ENCODE measurements at regions not wholly inside any gene's neighbourhood (a gene's known extent, or its start where the extent isn't known, plus 50 kb on each side); places are given as distances from the start of the nearest gene placed in this dataset.
"Not testable (repeated sequence)": the region's sequence is repeated elsewhere in the genome, so short reads cannot be mapped to it uniquely, and the experiment has no call there.

DNA sequence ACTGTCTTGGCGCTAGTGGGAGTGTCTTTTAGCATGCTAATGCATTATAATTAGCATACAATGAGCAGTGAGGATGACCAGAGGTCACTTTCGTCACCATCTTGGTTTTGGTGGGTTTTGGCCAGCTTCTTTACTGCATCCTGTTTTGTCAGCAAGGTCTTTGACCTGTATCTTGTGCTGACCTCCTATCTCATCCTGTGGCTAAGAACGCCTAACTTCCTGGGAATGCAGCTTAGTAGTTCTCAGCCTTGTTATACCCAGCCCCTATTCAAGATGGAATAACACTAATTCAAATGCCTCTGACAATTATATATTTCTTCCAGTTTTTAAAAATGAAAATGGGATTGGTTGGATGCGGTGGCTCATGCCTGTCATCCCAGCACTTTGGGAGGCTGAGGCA lies 92.0 kb upstream of the TMTC4 start:
- not testable (repeated sequence) for DNase-seq (ENCODE audit: low read depth)

DNA sequence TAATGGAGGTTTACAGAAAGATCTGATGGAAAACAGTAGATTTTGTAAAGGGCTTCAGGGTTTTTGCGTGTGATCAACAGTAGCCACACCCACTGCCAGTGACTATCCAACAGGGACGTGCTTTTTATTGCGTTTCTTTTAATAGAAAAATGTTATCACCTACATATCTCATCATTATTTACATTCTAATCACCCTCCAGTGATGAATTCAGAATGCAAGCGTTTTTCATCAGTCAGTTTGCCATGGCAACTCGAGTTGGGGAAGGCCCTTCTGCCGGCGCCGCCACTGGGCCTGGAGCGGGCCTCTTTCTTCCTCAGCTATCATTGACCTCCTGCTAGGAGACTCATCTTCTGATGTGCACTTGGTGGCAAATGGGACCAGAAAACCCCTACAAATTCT lies 90.3 kb upstream of the TMTC4 start:
- DNase-seq (ENCODE audit: low read depth), result no peak

GRCh38 chr13:100762126-100762525 lies 87.5 kb upstream of the TMTC4 start:
- not testable (repeated sequence) for DNase-seq (ENCODE audit: low read depth)

DNA sequence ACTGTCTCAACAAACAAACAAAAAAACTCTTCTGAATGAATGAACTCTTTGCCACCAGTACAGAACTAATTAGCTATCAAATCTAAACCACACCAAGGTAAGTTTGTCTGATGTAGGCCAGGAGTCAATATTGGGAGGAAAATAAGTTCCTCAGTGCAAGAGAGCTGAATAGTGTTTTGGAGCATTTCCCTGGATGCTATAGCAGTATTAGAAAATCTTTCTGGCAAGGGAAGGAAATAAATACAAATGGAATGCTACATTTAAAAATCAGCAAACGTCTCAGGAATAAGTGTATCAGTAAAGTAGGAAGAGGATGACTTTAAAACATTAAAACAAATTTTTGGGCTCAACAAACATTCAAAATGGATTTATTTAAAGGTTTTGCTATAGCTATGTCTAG lies 81.3 kb upstream of the TMTC4 start:
- no peak for DNase-seq (ENCODE audit: low read depth)

DNA sequence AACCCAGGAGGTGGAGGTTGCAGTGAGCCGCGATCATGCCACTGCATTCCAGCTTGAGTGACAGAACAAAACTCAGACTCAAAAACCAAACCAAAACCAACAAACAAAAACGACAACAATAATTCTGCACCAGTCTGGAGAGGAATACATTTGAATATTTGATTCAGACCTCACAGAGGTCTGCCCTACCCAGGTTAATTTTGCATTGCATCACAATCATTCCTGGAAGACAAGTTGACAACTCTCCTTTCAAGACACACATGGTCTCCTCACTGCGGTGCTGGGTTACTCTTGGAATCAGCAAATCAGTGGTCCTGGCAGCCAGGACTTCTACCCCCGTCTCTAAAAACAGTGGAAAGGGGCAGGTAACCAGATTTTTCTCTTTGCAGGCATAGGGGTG lies 79.9 kb upstream of the TMTC4 start:
- no peak for DNase-seq (ENCODE audit: low read depth)

DNA sequence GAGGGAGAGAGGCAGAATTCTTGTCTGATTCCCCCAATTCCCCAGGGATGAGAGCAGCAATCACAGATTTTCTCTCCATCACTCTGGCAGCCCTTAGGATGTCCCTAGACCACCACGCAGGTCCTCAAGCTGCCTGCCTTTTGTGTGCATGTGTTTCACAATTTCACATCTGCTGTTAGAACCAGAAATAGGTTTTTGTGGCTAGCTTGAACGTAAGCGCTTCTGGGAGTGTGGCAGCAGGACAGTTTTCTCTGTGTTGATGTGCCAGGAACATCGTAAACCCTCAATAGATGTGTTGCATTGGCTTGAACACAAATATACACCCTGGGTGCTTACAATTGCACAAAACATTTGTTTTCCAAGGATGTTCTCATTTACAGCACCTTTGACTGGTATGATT lies 78.8 kb upstream of the TMTC4 start:
- DNase-seq (ENCODE audit: low read depth), result no peak

GRCh38 chr13:100751826-100752225 lies 77.2 kb upstream of the TMTC4 start:
- no peak for DNase-seq (ENCODE audit: low read depth)

- DNase-seq (ENCODE audit: low read depth), result no peak
Observed at GRCh38 chr13:100746953-100747683, 72.5 kb upstream of the TMTC4 start.

GRCh38 chr13:100738176-100738855 lies 63.7 kb upstream of the TMTC4 start:
- DNase-seq (ENCODE audit: low read depth), result no peak

GRCh38 chr13:100735494-100735893 lies 60.9 kb upstream of the TMTC4 start:
- DNase-seq (ENCODE audit: low read depth), result no peak

GRCh38 chr13:100734194-100734720 lies 59.7 kb upstream of the TMTC4 start:
- no peak for DNase-seq (ENCODE audit: low read depth)

DNA sequence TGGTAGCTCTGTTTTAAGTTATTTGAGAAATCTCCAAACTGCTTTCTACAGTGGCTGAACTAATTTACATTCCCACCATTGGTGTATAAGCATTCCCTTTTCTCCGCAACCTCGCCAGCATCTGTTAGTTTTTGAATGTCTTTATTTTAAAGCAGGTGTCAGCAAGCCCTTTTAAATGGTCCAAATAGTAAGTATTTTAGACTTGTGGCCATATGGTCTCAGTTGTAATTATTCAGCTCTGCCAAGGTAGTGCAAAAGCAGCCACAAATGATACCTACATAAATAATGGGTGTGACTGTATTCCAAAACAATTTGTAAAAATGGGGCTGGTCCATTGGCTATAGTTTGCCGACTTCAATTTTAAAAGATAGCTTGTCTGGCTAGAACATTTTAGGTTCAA lies 58.7 kb upstream of the TMTC4 start:
- no peak for DNase-seq (ENCODE audit: low read depth)

DNA sequence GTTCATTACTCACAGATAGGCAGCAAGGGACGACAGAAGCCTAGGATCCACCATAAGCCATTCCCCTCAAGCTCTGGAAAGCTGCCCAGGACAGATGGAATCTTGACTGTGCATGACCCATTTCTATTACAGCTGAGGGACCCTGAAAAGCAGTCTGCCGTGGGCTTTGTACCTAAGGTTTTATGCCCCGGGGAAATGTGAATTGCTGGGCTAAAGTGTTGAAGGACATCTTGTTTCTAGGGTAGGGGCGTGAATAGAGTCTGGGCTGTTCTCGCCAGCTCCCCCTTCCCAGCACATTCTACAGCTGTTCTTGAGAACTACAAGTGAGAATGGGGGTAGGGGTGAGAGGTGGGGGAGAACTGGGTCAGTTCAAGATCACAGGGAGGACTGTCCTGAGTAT lies 53.6 kb upstream of the TMTC4 start:
- DNase-seq (ENCODE audit: low read depth), result no peak

GRCh38 chr13:100725472-100725871 lies 50.9 kb upstream of the TMTC4 start:
- no peak for DNase-seq (ENCODE audit: low read depth)

- no peak for DNase-seq (ENCODE audit: low read depth)
Observed at GRCh38 chr13:100724568-100724967, 50.0 kb upstream of the TMTC4 start.

All from EH (cell line).